Upper lobe of left lung (tissue), 4 donors: ENCODE measurements at regions not wholly inside any gene's neighbourhood (a gene's known extent, or its start where the extent isn't known, plus 50 kb on each side); places are given as distances from the start of the nearest gene placed in this dataset.
"Not testable (repeated sequence)": the region's sequence is repeated elsewhere in the genome, so short reads cannot be mapped to it uniquely, and the experiment has no call there.

Experiments
- POLR2AphosphoS5 ChIP-seq, 2 donors: sonication (generic); formaldehyde crosslinking; IDR thresholded peaks; one replicate each; pipeline ENCODE4 v1.5.1; 2017; ENCODE audit warnings: antibody characterized with exemption in 2 of 2
- TF ChIP-seq, protein P1 (sequence below), 6 experiments: fragments of 450-650 bp in 4 of 6; fragments of 200-600 bp in 2 of 6; sonication (generic) in 2 of 6; IDR thresholded peaks; one replicate each; pipeline ENCODE4 v1.5.1; 2016 to 2019; ENCODE audit warnings: antibody characterized with exemption in 6 of 6

GRCh38 chrY:18718714-18719113 is 54.8 kb downstream of the HSFY2 start:
- TF ChIP-seq, protein P1, sequence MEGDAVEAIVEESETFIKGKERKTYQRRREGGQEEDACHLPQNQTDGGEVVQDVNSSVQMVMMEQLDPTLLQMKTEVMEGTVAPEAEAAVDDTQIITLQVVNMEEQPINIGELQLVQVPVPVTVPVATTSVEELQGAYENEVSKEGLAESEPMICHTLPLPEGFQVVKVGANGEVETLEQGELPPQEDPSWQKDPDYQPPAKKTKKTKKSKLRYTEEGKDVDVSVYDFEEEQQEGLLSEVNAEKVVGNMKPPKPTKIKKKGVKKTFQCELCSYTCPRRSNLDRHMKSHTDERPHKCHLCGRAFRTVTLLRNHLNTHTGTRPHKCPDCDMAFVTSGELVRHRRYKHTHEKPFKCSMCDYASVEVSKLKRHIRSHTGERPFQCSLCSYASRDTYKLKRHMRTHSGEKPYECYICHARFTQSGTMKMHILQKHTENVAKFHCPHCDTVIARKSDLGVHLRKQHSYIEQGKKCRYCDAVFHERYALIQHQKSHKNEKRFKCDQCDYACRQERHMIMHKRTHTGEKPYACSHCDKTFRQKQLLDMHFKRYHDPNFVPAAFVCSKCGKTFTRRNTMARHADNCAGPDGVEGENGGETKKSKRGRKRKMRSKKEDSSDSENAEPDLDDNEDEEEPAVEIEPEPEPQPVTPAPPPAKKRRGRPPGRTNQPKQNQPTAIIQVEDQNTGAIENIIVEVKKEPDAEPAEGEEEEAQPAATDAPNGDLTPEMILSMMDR (IDR thresholded peaks at IDR 0.05): not testable (repeated sequence)
- not testable (repeated sequence) for TF ChIP-seq POLR2AphosphoS5 (IDR thresholded peaks at IDR 0.05)
